SK-N-SH (cell line): ENCODE measurements at regions not wholly inside any gene's neighbourhood (a gene's known extent, or its start where the extent isn't known, plus 50 kb on each side); places are given as distances from the start of the nearest gene placed in this dataset.

Source experiments
- CTCF ChIA-PET: fragments of 300-600, 350-600 bp; formaldehyde crosslinking; extraction: SDS; loops from one replicate; lab custom pipeline; 2021; lab: Yijun Ruan, JAX
- POLR2A ChIA-PET: fragments of 350-600 bp; sonication (Branson Sonifier 250); formaldehyde crosslinking; extraction: SDS; loops from one replicate; lab custom pipeline; 2020; ENCODE audit warnings: antibody characterized with exemption, inconsistent platforms; lab: Yijun Ruan, JAX
- DNase-seq: peaks from one replicate; pipeline ENCODE4 v3.0.0; 2012
- H2AFZ ChIP-seq: fragments of 200-600 bp; sonication (generic); 2 replicates; pipeline ENCODE4 v1.8.1; 2016; ENCODE audit warnings: antibody characterized with exemption, mild to moderate bottlenecking, low read depth
- H3F3A ChIP-seq: fragments of 200-600 bp; sonication (generic); replicated peaks from 2 replicates; pipeline ENCODE3; 2016; ENCODE audit warnings: antibody characterized with exemption, mild to moderate bottlenecking; ENCODE audit not compliant: insufficient read depth
- H3K27ac ChIP-seq, 2 experiments: fragments of 200-500 bp in 1 of 2; fragments of 200-600 bp in 1 of 2; sonication (Bioruptor generic) in 1 of 2; sonication (generic), shearing (Covaris generic) in 1 of 2; 2 replicates each; pipeline versions ENCODE4 v1.5.1 to v1.6.1; 2014 to 2016; ENCODE audit warnings: low read depth in 2 of 2, inconsistent platforms in 1 of 2, low read length in 1 of 2, mild to moderate bottlenecking in 1 of 2, mixed read lengths in 1 of 2
- H3K27me3 ChIP-seq: fragments of 200-600 bp; sonication (generic), shearing (Covaris generic); 2 replicates; pipeline ENCODE4 v1.6.1; 2016; ENCODE audit warnings: mixed run types; ENCODE audit not compliant: insufficient read depth
- H3K36me3 ChIP-seq, 2 experiments: fragments of 200-500 bp in 1 of 2; fragments of 200-600 bp in 1 of 2; sonication (Bioruptor generic) in 1 of 2; sonication (generic) in 1 of 2; replicated peaks in 1 of 2; 2 replicates each; pipeline versions ENCODE3 to v1.5.1; 2014 to 2016; ENCODE audit warnings: low read length in 1 of 2, mild to moderate bottlenecking in 1 of 2; ENCODE audit not compliant: insufficient read depth in 2 of 2, control insufficient read depth in 1 of 2
- H3K4me1 ChIP-seq, 2 experiments: fragments of 200-500 bp in 1 of 2; fragments of 200-600 bp in 1 of 2; sonication (Bioruptor generic) in 1 of 2; sonication (generic), shearing (Covaris generic) in 1 of 2; 2 replicates each; pipeline versions ENCODE4 v1.5.1 to v1.6.1; 2014 to 2016; ENCODE audit warnings: low read depth in 1 of 2, low read length in 1 of 2, mixed run types in 1 of 2; ENCODE audit not compliant: insufficient read depth in 2 of 2, control insufficient read depth in 1 of 2
- H3K4me2 ChIP-seq: fragments of 200-600 bp; sonication (generic), shearing (Covaris generic); 2 replicates; pipeline ENCODE4 v1.6.1; 2017; ENCODE audit warnings: mixed run types
- H3K4me3 ChIP-seq, 2 experiments: fragments of 200-500 bp in 1 of 2; fragments of 200-600 bp in 1 of 2; sonication (Bioruptor generic) in 1 of 2; sonication (generic), shearing (Covaris generic) in 1 of 2; 2 replicates each; pipeline versions ENCODE4 v1.5.1 to v1.8.1; 2014 to 2016; ENCODE audit warnings: low read depth in 2 of 2, inconsistent platforms in 1 of 2, low read length in 1 of 2, mild to moderate bottlenecking in 1 of 2, mixed read lengths in 1 of 2, moderate library complexity in 1 of 2
- H3K79me2 ChIP-seq: fragments of 200-600 bp; sonication (generic); 2 replicates; pipeline ENCODE4 v1.8.1; 2017; ENCODE audit warnings: mild to moderate bottlenecking; ENCODE audit not compliant: insufficient read depth
- H3K9ac ChIP-seq: fragments of 200-600 bp; sonication (generic); 2 replicates; pipeline ENCODE4 v1.6.1; 2017; ENCODE audit warnings: mixed run types
- H3K9me2 ChIP-seq: fragments of 200-600 bp; sonication (generic); 2 replicates; pipeline ENCODE4 v1.6.1; 2017; ENCODE audit warnings: mixed run types
- H3K9me3 ChIP-seq: fragments of 200-600 bp; sonication (generic); 2 replicates; pipeline ENCODE4 v1.6.1; 2017; ENCODE audit warnings: mixed run types, mild to moderate bottlenecking, moderate library complexity
- H4K20me1 ChIP-seq: fragments of 200-600 bp; sonication (generic); 2 replicates; pipeline ENCODE4 v1.6.1; 2017; ENCODE audit warnings: mild to moderate bottlenecking, mixed run types; ENCODE audit not compliant: insufficient read depth
- CHD2 ChIP-seq: fragments of 150-350 bp; IDR thresholded peaks from 2 replicates; pipeline ENCODE4 v1.6.1; 2018; ENCODE audit warnings: low read length; ENCODE audit not compliant: partially characterized antibody
- ELF1 ChIP-seq: IDR thresholded peaks from 2 replicates; pipeline ENCODE4 v1.4.0; 2012
- EP300 ChIP-seq, 2 experiments: IDR thresholded peaks; 2 replicates each; pipeline versions ENCODE4 v1.4.0 to v1.6.1; 2012; ENCODE audit warnings: borderline replicate concordance in 1 of 2, low read depth in 1 of 2, low read length in 1 of 2
- FOSL2 ChIP-seq: IDR thresholded peaks from 2 replicates; pipeline ENCODE4 v1.4.0; 2012; ENCODE audit warnings: low read depth, mild to moderate bottlenecking, moderate library complexity, borderline replicate concordance
- FOXJ3 ChIP-seq: sonication (generic); formaldehyde crosslinking; IDR thresholded peaks from 2 replicates; pipeline ENCODE4 v1.5.1; 2020; ENCODE audit warnings: mild to moderate bottlenecking, missing genetic modification reagents
- GATA2 ChIP-seq: sonication (generic); formaldehyde crosslinking; IDR thresholded peaks from 2 replicates; pipeline ENCODE4 v1.5.0; 2020; ENCODE audit warnings: mild to moderate bottlenecking, missing genetic modification reagents
- JUND ChIP-seq: IDR thresholded peaks from 2 replicates; pipeline ENCODE4 v1.4.0; 2012
- MEF2A ChIP-seq: IDR thresholded peaks from 2 replicates; pipeline ENCODE4 v1.4.0; 2012; ENCODE audit warnings: low read depth, borderline replicate concordance
- MXI1 ChIP-seq: IDR thresholded peaks from 2 replicates; pipeline ENCODE4 v1.6.1; 2012; ENCODE audit warnings: mild to moderate bottlenecking, low read depth, low read length, improper control_type of control experiment
- NFIC ChIP-seq: IDR thresholded peaks from 2 replicates; pipeline ENCODE4 v1.4.0; 2012; ENCODE audit warnings: borderline replicate concordance
- NRF1 ChIP-seq: IDR thresholded peaks from 2 replicates; pipeline ENCODE4 v1.6.1; 2012; ENCODE audit warnings: low read depth, mild to moderate bottlenecking, low read length
- POLR2AphosphoS5 ChIP-seq: IDR thresholded peaks from 2 replicates; pipeline ENCODE4 v1.6.1; 2012; ENCODE audit warnings: low read depth, low read length
- RAD21 ChIP-seq: IDR thresholded peaks from 2 replicates; pipeline ENCODE4 v1.6.1; 2012; ENCODE audit warnings: mild to moderate bottlenecking, low read length
- RCOR1 ChIP-seq: fragments of 150-350 bp; IDR thresholded peaks from 2 replicates; pipeline ENCODE4 v1.6.1; 2017; ENCODE audit warnings: antibody characterized with exemption, low read length
- RXRA ChIP-seq: IDR thresholded peaks from 2 replicates; pipeline ENCODE4 v1.4.0; 2012; ENCODE audit warnings: low read depth, mild to moderate bottlenecking, borderline replicate concordance
- SIN3A ChIP-seq: IDR thresholded peaks from 2 replicates; pipeline ENCODE4 v1.6.1; 2012; ENCODE audit warnings: low read depth, mild to moderate bottlenecking, low read length, moderate library complexity, borderline replicate concordance
- TAF1 ChIP-seq: IDR thresholded peaks from 2 replicates; pipeline ENCODE4 v1.6.1; 2012; ENCODE audit warnings: low read depth, mild to moderate bottlenecking, low read length, moderate library complexity, borderline replicate concordance
- USF1 ChIP-seq: IDR thresholded peaks from 2 replicates; pipeline ENCODE4 v1.4.0; 2012; ENCODE audit warnings: low read depth, borderline replicate concordance
- USF2 ChIP-seq: fragments of 150-350 bp; IDR thresholded peaks from 2 replicates; pipeline ENCODE4 v1.6.1; 2017; ENCODE audit warnings: antibody characterized with exemption, low read length, low read depth, borderline replicate concordance
- WGBS: methylation state at CpG from one replicate; pipeline ENCODE4 v1.1.6; 2017; ENCODE audit warnings: low lambda C conversion rate; 5-methylcytosine and 5-hydroxymethylcytosine counted together

GRCh38 chr4:110801591-110801990 is 178.7 kb upstream of the PITX2 start:
- Histone ChIP-seq H3K9me3 (no peaks in the 10 kb centered on the region), H3K4me3 (no peak overlapping the region), H3K27me3 (no peaks in the 10 kb centered on the region; the same call in 1 of the 2 replicates), H3K36me3 (no peaks in the 10 kb centered on the region), H3K27ac (no peak overlapping the region), H4K20me1 (no peaks in the 10 kb centered on the region), H3K4me2 (no peak overlapping the region), H2AFZ (no peak overlapping the region), H3K9ac (no peak overlapping the region), H3K4me1 (no peaks in the 10 kb centered on the region), H3F3A (no peaks in the 10 kb centered on the region), H3K9me2 (no peaks in the 10 kb centered on the region), H3K79me2 (no peaks in the 10 kb centered on the region)
- TF ChIP-seq EP300 (IDR thresholded peaks at IDR 0.05; ENCODE audit: borderline replicate concordance in 1 of 2, low read depth in 1 of 2, low read length in 1 of 2): no peak
- no peak for TF ChIP-seq NRF1
- no peak for TF ChIP-seq GATA2 (CRISPR knock-in tag)
- TF ChIP-seq JUND: no peak
- no peak for TF ChIP-seq USF2
- TF ChIP-seq FOXJ3 (CRISPR knock-in tag): no peak
- TF ChIP-seq ELF1: no peak
- TF ChIP-seq RAD21: no peak
- no peak for TF ChIP-seq SIN3A
- TF ChIP-seq RCOR1: no peak
- POLR2A ChIA-PET: no interaction called here
- no peak for DNase-seq
- CTCF ChIA-PET: no interaction called here

- H3K9me3 ChIP-seq: no peaks in the 10 kb centered on the region
- H3K4me1 ChIP-seq: no peaks in the 10 kb centered on the region
- H3K9me2 ChIP-seq: no peaks in the 10 kb centered on the region
- TF ChIP-seq SIN3A (no peak), TAF1 (no peak), RXRA (no peak), EP300 (IDR thresholded peaks at IDR 0.05; ENCODE audit: borderline replicate concordance in 1 of 2, low read depth in 1 of 2, low read length in 1 of 2) (no peak), MEF2A (no peak), ELF1 (no peak), CHD2 (no peak), MXI1 (no peak), FOSL2 (no peak), RCOR1 (no peak), POLR2AphosphoS5 (no peak), RAD21 (no peak), NFIC (no peak), USF1 (no peak)
- no peaks in the 10 kb centered on the region for H3K36me3 ChIP-seq
- no peaks in the 10 kb centered on the region for H3F3A ChIP-seq
- ChIA-PET CTCF (no interaction called here), POLR2A (no interaction called here)
- 13% methylated on average over 5 of the region's 6 CpGs for WGBS
- H3K4me3 ChIP-seq: no peak overlapping the region
- no peaks in the 10 kb centered on the region for H3K27me3 ChIP-seq
- no peak overlapping the region for H3K4me2 ChIP-seq
- H3K9ac ChIP-seq: no peak overlapping the region
- no peak for DNase-seq
- no peaks in the 10 kb centered on the region for H4K20me1 ChIP-seq
- H3K27ac ChIP-seq: no peak overlapping the region
- no peaks in the 10 kb centered on the region for H3K79me2 ChIP-seq
- H2AFZ ChIP-seq: no peak overlapping the region
Measured at GRCh38 chr4:110808351-110808878, 185.5 kb upstream of the PITX2 start.
